Astrocyte (in vitro differentiated cells and primary cell): ENCODE measurements at regions not wholly inside any gene's neighbourhood (a gene's known extent, or its start where the extent isn't known, plus 50 kb on each side); places are given as distances from the start of the nearest gene placed in this dataset.

ENCODE experiments used
- EZH2 ChIP-seq: IDR thresholded peaks from 2 replicates; pipeline ENCODE4 v1.6.1; 2012; ENCODE audit warnings: mild to moderate bottlenecking, low read length, inconsistent platforms; ENCODE audit not compliant: insufficient read depth
- TF ChIP-seq, protein P1 (sequence below): IDR thresholded peaks from 2 replicates; pipeline ENCODE4 v1.5.1; 2011; ENCODE audit warnings: low read depth, mild to moderate bottlenecking, inconsistent platforms, low read length, moderate library complexity; ENCODE audit not compliant: insufficient read depth

DNA sequence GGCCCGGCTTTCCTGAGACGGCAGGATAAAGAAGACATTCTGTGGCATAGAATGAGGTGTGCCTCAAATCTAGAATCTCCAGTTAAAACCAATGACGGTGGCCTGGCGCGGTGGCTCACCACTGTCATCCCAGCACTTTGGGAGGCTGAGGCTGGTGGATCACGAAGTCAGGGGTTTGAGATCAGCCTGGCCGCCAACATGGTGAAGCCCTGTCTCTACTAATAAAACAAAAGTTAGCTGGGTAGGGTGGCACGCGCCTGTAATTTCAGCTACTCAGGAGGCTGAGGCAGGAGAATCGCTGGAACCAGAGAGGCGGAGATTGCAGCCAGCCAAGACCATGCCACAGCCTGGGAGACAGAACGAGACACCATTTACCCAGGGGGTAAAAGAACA is 193.6 kb downstream of the ALG10 start:
- TF ChIP-seq, protein P1, sequence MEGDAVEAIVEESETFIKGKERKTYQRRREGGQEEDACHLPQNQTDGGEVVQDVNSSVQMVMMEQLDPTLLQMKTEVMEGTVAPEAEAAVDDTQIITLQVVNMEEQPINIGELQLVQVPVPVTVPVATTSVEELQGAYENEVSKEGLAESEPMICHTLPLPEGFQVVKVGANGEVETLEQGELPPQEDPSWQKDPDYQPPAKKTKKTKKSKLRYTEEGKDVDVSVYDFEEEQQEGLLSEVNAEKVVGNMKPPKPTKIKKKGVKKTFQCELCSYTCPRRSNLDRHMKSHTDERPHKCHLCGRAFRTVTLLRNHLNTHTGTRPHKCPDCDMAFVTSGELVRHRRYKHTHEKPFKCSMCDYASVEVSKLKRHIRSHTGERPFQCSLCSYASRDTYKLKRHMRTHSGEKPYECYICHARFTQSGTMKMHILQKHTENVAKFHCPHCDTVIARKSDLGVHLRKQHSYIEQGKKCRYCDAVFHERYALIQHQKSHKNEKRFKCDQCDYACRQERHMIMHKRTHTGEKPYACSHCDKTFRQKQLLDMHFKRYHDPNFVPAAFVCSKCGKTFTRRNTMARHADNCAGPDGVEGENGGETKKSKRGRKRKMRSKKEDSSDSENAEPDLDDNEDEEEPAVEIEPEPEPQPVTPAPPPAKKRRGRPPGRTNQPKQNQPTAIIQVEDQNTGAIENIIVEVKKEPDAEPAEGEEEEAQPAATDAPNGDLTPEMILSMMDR = no peak
- TF ChIP-seq EZH2 = no peak
